WERI-Rb-1 (cell line): ENCODE measurements at regions not wholly inside any gene's neighbourhood (a gene's known extent, or its start where the extent isn't known, plus 50 kb on each side); places are given as distances from the start of the nearest gene placed in this dataset.
"Not testable (repeated sequence)": the region's sequence is repeated elsewhere in the genome, so short reads cannot be mapped to it uniquely, and the experiment has no call there.

Experiments
- DNase-seq: peaks from one replicate; pipeline ENCODE4 v3.0.0-alpha.2; 2020
- H3K27ac ChIP-seq: fragments of 250-450 bp; sonication (Bioruptor Pico); 2 replicates; pipeline ENCODE4 v1.5.1; 2020; ENCODE audit warnings: mild to moderate bottlenecking, moderate library complexity
- H3K27me3 ChIP-seq: fragments of 250-450 bp; sonication (Bioruptor Pico); 2 replicates; pipeline ENCODE4 v1.5.1; 2021; ENCODE audit warnings: mild to moderate bottlenecking, low read depth, moderate library complexity; ENCODE audit not compliant: insufficient read depth, severe bottlenecking
- H3K36me3 ChIP-seq: fragments of 250-450 bp; sonication (Bioruptor Pico); 2 replicates; pipeline ENCODE4 v1.5.1; 2020; ENCODE audit warnings: mild to moderate bottlenecking, moderate library complexity
- H3K4me3 ChIP-seq: 2 replicates; pipeline ENCODE4 v1.5.1; 2011; ENCODE audit warnings: low read depth, mild to moderate bottlenecking, control low read depth, low read length
- H3K9me3 ChIP-seq: fragments of 250-450 bp; sonication (Bioruptor Pico); 2 replicates; pipeline ENCODE4 v1.5.1; 2021; ENCODE audit warnings: mild to moderate bottlenecking, moderate library complexity; ENCODE audit not compliant: severe bottlenecking
- TF ChIP-seq, protein P1 (sequence below): IDR thresholded peaks from 2 replicates; pipeline ENCODE4 v1.5.1; 2011; ENCODE audit warnings: low read depth, mild to moderate bottlenecking, control low read depth, inconsistent platforms, low read length

DNA sequence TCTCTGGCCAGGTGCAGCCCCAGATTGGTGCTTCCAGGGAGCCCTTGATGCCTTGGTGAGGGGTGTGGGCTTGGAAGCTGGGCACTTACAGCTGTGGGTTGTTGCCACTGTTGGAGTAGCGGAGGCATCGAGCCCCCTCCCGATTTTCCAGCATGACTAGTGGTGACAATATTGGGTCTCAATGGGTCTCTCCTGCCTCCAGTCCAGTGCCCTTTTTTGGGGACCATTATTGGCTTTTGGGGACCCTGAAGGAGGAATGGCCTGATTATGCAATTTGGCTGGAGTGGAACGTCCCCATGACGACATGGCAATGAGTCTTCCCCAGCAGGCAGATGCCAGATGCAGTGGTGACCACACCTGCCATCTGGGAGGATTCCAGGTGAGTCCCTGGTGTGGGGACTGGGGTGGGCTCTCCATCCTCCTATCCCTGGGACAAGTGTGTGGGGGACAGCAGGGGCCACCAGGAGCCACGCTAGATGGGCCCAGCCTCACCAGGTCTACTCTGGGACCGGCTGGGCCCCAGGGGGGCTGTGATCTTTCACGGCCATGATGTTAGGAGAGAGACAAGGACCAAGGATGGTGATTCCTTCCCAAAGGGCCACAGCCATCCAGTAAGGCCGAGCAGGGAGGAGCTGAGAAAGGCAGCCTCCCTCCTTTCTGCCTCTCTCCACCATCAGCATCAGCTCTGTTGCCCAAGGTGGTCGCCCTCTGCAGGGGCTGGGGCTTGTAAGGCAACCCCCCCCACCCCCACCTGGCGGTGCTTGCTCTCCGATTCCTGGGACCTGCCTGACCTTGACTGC lies 196.8 kb downstream of the GOLGA6L6 start:
- no peak overlapping the region for H3K27ac ChIP-seq
- TF ChIP-seq, protein P1, sequence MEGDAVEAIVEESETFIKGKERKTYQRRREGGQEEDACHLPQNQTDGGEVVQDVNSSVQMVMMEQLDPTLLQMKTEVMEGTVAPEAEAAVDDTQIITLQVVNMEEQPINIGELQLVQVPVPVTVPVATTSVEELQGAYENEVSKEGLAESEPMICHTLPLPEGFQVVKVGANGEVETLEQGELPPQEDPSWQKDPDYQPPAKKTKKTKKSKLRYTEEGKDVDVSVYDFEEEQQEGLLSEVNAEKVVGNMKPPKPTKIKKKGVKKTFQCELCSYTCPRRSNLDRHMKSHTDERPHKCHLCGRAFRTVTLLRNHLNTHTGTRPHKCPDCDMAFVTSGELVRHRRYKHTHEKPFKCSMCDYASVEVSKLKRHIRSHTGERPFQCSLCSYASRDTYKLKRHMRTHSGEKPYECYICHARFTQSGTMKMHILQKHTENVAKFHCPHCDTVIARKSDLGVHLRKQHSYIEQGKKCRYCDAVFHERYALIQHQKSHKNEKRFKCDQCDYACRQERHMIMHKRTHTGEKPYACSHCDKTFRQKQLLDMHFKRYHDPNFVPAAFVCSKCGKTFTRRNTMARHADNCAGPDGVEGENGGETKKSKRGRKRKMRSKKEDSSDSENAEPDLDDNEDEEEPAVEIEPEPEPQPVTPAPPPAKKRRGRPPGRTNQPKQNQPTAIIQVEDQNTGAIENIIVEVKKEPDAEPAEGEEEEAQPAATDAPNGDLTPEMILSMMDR: no peak
- no peak overlapping the region for H3K4me3 ChIP-seq
- H3K27me3 ChIP-seq: peaks cover 25% of the 10 kb centered on the region
- no peak for DNase-seq
- H3K36me3 ChIP-seq: no peaks in the 10 kb centered on the region
- peaks cover 34% of the 10 kb centered on the region for H3K9me3 ChIP-seq

GRCh38 chr15:20343395-20344211 lies 198.0 kb downstream of the GOLGA6L6 start:
- peaks cover 34% of the 10 kb centered on the region for H3K9me3 ChIP-seq
- H3K36me3 ChIP-seq, H3K27ac ChIP-seq, DNase-seq, H3K4me3 ChIP-seq: not testable (repeated sequence)
- peaks cover 16% of the 10 kb centered on the region for H3K27me3 ChIP-seq

DNA sequence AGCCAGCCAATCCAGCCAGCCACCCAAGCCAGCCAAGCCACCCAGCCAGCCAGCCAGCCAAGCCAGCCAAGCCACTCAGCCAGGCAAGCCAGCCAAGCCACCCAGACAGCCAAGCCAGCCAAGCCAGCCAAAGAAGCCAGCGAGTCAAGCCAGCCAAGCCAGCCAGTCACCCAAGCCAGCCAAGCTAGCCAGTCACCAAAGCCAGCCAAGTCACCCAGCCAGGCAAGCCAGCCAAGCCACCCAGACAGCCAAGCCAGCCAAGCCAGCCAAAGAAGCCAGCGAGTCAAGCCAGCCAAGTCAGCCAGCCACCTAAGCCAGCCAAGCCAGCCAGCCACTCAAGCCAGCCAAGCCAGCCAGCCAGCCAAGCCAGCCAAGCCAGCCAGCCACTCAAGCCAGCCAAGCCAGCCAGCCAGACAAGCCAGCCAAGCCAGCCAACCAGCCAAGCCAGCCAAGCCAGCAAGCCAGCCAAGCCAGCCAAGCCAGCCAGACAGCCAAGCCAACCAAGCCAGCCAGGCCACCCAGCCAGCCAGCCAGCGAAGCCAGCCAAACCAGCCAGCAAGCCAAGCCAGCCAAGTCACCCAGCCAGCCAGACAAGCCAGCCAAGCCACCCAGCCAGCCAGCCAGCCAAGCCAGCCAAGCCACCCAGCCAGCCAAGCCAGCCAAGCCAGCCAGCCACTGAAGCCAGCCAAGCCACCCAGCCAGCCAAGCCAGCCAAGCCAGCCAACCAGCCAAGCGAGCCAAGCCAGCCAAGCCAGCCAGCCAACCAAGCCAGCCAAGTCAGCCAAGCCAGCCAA lies 198.8 kb downstream of the GOLGA6L6 start:
- H3K9me3 ChIP-seq: peaks cover 34% of the 10 kb centered on the region

DNA sequence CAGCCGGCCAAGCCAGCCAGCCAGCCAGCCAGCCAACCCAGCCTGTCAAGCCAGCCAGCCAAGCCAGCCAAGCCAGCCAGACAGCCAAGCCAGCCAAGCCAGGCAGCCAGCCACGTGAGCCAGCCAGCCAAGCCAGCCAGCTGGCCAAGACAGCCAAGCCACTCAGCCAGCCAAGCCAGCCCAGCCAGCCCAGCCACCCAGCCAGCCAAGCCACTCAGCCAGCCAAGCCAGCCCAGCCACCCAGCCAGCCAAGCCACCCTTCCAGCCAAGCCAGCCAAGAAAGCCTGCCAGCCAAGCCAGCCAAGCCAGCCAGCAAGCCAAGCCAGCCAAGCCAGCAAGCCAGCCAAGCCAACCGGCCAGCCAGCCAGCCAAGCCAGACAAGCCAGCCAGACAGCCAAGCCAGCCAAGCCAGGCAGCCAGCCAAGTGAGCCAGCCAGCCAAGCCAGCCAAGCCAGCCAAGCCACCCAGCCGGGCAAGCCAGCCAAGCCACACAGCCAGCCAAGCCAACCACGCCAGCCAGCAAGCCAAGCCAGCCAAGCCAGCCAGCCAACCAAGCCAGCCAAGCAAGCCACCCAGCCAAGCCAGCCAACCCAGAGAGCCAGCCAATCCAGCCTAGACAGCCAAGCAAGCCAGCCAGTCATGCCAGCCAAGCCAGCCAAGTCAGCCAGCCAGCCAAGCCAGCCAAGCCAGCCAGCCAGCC lies 199.5 kb downstream of the GOLGA6L6 start:
- no peak overlapping the region for H3K27ac ChIP-seq
- no peaks in the 10 kb centered on the region for H3K36me3 ChIP-seq
- H3K27me3 ChIP-seq: peaks cover 3% of the 10 kb centered on the region
- H3K4me3 ChIP-seq: no peak overlapping the region
- DNase-seq: peak; percentile 51
- TF ChIP-seq, protein P1: no peak
- peaks cover 30% of the 10 kb centered on the region for H3K9me3 ChIP-seq

More for the DNA sequence above, 198.8 kb downstream of the GOLGA6L6 start:
- H3K4me3 ChIP-seq, DNase-seq, H3K36me3 ChIP-seq, H3K27ac ChIP-seq: not testable (repeated sequence)
- peaks cover 10% of the 10 kb centered on the region for H3K27me3 ChIP-seq

DNA sequence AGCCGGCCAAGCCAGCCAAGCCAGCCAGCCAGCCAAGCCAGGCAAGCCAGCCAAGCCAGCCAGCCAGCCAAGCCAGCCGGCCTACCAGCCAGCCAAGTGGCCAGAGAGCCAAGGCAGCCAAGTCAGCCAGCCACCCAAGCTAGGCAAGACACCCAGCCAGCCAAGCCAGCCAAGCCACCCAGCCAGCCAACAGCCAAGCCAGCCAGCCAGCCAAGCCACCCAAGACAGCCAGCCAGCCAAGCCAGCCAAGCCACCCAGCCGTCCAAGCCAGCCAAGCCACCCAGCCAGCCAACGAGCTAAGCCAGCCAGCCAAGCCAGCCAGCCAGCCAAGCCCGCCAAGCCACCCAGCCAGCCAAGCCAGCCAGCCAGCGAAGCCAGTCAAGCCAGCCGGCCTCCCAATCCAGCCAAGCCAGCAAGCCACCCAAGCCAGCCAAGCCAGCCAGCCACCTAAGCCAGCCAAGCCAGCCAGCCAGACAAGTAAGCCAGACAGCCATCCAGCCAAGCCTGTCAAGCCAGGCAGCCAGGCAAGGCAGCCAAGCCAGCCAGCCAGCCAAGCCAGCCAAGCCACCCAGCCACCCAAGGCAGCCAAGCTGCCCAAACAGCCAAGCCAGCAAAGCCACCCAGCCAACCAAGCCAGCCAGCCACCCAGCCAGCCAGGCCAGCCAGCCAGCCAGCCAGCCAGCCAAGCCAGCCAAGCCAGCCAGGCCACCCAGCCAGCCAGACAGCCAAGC lies 200.5 kb downstream of the GOLGA6L6 start:
- Histone ChIP-seq H3K27ac (no peak overlapping the region), H3K36me3 (no peaks in the 10 kb centered on the region), H3K4me3 (no peak overlapping the region), H3K27me3 (no peaks in the 10 kb centered on the region), H3K9me3 (peaks cover 25% of the 10 kb centered on the region)
- TF ChIP-seq, protein P1: no peak
- peak; percentile 44 for DNase-seq

GRCh38 chr15:20340331-20340811 lies 201.2 kb downstream of the GOLGA6L6 start:
- Histone ChIP-seq H3K27ac (no peak overlapping the region), H3K36me3 (no peaks in the 10 kb centered on the region), H3K4me3 (no peak overlapping the region), H3K9me3 (peaks cover 25% of the 10 kb centered on the region), H3K27me3 (no peaks in the 10 kb centered on the region)
- TF ChIP-seq, protein P1: no peak
- peak; percentile 38 for DNase-seq

DNA sequence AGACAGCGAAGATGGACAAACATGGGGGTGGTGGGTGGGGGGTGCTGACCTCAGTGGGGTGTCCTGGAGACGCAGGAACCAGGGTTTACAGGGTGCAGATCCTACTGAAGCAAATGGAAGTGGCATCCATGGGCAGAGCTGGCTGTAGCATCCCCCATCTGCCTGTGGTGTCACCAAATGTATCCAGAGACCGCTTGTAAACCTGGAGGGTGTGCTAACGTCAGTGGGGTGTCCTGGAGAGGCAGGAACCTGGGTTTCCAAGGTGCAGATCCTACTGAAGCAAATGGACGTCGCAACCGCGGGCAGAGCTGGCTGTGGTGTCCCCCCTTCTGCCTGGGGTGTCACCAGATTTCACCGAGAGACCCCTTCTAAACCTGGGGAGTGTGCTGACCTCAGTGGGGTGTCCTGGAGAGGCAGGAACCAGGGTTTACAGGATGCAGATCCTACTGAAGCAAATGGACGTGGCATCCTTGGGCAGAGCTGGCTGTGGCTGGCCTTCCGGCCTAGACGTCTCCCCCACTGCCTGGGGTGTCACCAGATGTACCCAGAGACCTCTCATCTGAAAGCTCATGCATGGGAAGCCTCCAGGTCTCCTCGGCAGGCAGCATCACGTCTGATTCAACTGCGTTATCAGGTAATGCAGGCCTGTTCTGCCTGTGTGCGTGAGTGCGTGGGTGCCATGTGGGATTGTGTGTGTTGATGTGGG lies 202.4 kb downstream of the GOLGA6L6 start:
- H3K36me3 ChIP-seq, H3K27me3 ChIP-seq, DNase-seq, H3K27ac ChIP-seq, H3K4me3 ChIP-seq: not testable (repeated sequence)
- H3K9me3 ChIP-seq: peaks cover 25% of the 10 kb centered on the region

DNA sequence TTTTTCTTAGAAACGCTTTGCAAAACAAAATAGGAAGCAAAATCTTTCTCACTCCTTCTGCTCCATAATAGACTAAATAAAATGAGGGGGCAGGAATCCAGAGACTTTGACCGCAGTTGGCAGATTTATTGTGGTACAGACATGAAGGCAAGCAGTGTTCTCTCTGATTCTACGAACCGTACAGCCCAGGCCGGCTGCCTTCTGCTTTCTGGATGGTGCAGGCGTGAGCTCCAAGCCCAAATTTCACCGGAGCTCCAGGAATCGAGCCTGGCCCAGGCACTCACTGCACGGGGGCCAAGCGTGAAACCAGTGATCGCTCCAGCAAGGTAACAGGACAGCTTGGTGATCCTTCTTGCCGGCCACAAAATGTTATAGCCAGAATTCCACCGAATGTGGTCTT lies 202.9 kb downstream of the GOLGA6L6 start:
- H3K4me3 ChIP-seq, H3K27ac ChIP-seq, H3K36me3 ChIP-seq, H3K27me3 ChIP-seq, DNase-seq: not testable (repeated sequence)
- peaks cover 19% of the 10 kb centered on the region for H3K9me3 ChIP-seq
